ENCODE measurements at regions not wholly inside any gene's neighbourhood (a gene's known extent, or its start where the extent isn't known, plus 50 kb on each side); places are given as distances from the start of the nearest gene placed in this dataset.

GRCh38 chr21:32888971-32889370 is 117.4 kb upstream of the PAXBP1 start:
- TF ChIP-seq, protein P1, sequence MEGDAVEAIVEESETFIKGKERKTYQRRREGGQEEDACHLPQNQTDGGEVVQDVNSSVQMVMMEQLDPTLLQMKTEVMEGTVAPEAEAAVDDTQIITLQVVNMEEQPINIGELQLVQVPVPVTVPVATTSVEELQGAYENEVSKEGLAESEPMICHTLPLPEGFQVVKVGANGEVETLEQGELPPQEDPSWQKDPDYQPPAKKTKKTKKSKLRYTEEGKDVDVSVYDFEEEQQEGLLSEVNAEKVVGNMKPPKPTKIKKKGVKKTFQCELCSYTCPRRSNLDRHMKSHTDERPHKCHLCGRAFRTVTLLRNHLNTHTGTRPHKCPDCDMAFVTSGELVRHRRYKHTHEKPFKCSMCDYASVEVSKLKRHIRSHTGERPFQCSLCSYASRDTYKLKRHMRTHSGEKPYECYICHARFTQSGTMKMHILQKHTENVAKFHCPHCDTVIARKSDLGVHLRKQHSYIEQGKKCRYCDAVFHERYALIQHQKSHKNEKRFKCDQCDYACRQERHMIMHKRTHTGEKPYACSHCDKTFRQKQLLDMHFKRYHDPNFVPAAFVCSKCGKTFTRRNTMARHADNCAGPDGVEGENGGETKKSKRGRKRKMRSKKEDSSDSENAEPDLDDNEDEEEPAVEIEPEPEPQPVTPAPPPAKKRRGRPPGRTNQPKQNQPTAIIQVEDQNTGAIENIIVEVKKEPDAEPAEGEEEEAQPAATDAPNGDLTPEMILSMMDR (IDR thresholded peaks at IDR 0.05), result no peak
- TF ChIP-seq POLR2A (IDR thresholded peaks at IDR 0.05), result no peak

Measured in Peyer's patch (tissue), 4 donors.